GM19023 (cell line): ENCODE measurements at regions not wholly inside any gene's neighbourhood (a gene's known extent, or its start where the extent isn't known, plus 50 kb on each side); places are given as distances from the start of the nearest gene placed in this dataset.

Experiments used
- ATAC-seq: cut with Tn5 transposase; IDR thresholded peaks from one replicate; pipeline ENCODE4 v1.9.1; 2021; ENCODE audit warnings: mild to moderate bottlenecking, moderate library complexity; ENCODE audit not compliant: unreplicated experiment

DNA sequence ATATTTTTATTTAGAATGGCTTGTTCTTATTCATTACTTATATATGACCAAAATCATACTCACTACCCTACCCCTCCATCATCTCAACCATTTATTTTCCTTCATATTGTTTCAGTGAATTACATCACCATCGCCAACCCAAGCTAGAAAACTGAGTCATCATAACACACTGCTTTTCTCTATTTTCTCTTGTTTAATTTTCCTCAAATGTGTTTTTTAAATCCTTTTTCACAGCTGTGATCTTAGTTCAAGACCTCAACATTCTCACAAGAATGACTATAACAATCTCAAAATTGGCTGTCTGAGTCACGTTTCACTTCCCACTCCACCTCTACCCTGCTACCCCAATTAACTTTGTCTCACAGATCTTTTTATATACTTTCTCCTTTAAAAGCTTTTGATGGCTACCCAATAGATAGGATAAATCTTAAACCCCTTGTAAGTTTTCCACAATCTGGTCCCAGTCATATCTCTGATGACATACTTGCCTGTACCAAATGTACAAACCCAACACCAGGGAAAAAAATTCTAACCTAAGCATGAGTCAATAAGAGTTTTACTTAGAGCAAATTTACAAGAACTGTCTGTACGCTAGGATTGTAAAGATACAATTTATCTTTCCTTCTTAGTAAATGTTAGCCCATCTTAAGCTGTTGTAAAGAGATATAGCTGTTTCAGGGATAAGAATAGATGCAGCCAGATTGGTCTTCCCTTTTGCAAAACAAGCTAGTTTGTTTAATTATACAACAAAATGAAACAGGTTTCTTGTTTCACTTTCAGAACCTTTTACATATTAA is 635.1 kb upstream of the SLC39A10 start:
- peak; percentile 75 for ATAC-seq

DNA sequence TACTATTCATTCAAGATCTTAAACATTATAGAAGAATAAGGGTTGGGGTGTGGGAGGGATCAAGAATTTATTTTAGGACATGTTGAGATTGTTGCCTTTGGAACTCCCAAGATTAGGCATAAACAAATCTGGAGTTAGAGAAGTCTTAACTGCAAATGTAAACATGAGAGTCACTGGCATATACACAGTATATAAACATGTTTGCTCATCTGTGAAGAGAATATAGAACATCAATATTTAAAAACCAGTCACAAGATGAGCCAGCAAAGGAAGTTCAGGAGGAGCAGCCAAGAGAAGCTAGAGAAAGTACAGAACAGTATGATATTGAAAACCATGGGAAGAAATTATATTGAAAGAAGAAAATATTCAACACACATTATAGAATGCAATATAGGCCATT is 638.6 kb upstream of the SLC39A10 start:
- no peak for ATAC-seq

- ATAC-seq = no peak
Observed at GRCh38 chr2:195017890-195018289, 639.1 kb upstream of the SLC39A10 start.

- no peak for ATAC-seq
Observed at GRCh38 chr2:195016841-195017240, 640.2 kb upstream of the SLC39A10 start.

- no peak for ATAC-seq
Observed at GRCh38 chr2:195009202-195009601, 647.8 kb upstream of the SLC39A10 start.

GRCh38 chr2:195006856-195007255 is 650.2 kb upstream of the SLC39A10 start:
- ATAC-seq = no peak

DNA sequence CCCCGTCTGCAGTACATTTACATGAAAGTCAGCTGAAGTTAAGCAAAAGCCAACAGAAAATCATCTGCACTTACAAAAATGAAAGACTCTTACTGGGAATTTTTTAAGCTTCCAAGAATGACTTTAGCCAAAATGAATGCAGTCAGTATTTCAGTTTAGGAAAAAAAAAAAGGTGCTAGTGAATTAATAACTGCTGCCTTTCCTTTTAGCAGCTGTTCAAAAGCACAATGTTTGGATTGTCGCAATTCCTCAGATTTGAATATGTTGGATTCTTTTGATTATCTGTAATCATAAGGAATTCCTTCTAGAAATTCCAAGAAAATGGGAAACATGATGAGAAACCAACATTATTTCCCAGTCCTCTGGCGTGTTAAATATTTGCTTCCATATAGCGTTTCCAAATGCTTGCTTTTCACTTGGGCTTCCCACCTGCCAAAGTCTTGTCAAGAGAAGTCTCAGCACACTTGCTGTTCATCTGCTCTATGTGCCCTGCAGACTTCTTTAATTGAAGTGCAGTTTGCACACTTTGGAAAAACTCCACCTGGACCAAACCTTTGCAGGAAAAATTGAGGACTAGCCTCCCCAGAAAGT is 653.0 kb upstream of the SLC39A10 start:
- no peak for ATAC-seq

DNA sequence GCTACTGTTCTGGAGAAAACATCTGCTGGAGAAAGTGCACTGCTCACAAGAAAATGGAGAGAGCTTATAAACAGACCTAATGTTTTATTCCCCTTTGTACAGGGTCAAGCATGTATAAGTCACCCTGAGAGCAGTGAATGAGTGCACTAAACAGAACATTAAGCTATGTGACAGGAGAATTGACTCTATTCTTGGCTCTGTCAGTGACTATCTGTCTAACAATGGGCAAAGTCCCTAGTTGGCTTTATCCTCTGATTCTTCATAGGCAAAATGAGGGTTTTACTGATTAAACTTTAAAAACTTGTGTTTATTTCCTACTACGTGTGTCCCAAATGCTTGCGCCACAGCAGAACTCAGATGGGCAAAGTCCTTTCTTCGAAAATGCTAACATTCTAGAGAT is 655.1 kb upstream of the SLC39A10 start:
- ATAC-seq = no peak

DNA sequence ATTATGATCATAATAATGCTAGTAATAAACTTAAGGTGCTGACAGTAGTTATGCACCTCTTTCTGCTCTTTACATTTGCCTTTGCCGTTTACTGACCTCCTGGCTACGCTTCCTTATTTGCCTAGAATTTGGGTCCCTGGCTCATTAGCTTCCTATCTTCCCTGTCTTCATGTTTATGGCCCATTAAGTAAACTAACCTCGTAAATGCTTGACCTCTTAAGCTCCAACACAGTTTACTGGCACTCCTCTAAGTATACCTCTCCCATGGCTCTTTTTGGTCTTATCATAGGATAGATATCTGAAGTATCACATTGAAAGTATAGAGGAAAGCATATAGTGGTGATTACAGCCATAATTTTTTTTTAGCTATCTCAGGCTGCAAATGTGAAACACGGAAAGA is 657.3 kb upstream of the SLC39A10 start:
- no peak for ATAC-seq

GRCh38 chr2:194992648-194993047 is 664.4 kb upstream of the SLC39A10 start:
- no peak for ATAC-seq

GRCh38 chr2:194985258-194985657 is 671.8 kb upstream of the SLC39A10 start:
- ATAC-seq = no peak

DNA sequence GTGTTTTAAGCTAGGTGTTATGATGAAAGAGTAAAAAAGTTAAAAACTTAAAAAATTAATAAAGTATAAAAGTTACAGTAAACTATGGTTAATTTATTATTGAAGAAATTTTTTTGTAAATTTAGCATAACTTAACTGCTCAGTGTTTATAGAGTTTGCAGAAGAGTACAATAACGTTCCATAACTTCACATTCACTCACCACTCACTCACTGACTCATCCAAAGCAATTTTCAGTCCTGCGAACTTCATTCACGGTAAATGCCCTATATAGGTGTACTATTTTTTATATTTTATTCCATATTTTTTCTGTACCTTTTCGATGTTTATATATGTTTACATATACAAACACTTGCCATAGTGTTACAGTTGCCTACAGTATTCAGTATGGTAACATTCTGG is 694.8 kb upstream of the SLC39A10 start:
- ATAC-seq = no peak

DNA sequence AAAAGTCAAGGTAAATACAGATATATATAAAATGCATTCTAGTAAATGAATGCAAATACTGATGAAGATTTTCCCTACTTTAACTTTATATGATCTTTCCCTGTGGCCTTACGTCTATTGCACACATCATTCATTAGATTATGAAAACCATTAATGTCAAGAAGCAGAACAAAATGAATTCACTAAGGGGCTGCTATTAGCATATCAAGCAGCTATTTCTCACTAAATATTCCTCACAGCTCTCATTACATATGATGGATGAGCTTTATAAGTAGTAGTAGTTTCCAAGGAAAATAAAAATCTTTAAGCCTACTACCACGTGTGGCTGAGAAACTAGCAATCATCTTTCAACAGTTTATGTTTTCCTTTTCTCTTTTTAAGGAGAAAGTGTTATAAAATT is 702.8 kb upstream of the SLC39A10 start:
- ATAC-seq = no peak

DNA sequence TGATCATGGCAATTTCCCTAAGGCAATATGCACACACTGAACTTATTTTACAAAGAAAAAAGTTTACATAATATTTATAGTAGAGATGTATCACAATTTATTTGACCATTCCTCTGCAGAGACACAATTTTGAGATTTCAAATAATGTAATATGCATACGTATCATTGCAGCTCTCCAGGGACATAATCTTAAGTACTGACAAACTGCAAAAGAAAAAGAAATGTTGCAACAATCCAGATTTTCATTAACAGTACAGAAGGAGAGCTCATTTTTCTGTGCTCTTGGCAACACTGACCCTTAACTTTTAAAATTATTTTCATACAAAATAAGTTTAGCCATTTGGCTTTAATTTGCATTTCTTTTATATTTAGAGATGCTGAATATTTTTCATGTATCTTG is 710.2 kb upstream of the SLC39A10 start:
- no peak for ATAC-seq

DNA sequence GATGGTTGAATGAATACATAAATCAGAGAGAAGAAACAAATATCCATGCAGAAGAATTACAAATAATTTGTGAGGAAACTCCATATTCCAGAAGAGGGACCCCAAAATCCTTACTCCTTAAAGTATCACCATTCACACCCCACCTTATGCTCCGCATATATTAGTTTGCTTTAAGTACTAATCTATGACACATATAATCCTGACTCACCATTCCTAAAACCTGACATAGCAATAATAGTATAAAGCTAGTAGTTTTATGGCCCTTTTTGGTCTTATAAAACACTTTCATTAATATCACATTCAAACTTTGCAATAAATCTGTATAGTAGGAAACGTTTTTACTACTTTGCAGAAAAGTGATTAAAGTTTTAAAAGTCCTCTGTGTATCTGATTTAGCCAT is 719.0 kb upstream of the SLC39A10 start:
- no peak for ATAC-seq

DNA sequence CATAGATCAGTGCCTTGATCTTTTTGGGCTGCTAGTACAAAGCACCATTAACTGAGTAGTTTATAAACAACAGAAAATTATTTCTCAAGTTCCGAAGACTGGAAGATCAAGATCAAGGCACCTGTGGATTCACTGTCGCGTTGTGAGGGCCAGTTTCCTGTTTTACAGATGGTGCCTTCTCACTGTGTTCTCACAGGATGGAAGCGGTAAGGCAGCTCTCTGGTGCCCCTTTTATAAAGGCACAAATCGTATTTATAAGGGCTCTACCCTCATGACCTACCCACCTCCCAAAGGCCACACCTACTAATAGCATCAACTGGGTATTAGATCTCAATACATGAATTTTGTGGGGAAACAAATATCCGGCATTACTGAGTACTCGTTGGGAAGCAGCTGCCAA is 729.5 kb upstream of the SLC39A10 start:
- no peak for ATAC-seq

DNA sequence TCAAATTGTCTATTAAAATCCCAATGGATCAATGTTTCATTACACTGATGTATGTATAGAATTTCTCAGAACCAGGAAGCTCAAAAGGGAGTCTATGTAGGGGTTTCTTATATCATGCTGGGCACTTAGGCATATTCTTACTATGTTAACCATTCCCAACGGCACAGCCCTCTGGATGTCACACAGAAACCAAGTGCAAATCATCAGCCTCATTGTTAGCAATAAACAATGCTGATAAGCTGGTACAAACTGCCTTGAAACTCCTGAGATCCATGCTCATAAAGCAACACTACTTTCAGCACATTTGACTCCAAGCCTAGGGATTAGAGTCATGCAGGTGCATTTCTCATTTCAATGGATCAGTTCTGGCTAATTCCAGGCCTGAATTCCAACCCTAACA is 730.2 kb upstream of the SLC39A10 start:
- no peak for ATAC-seq

DNA sequence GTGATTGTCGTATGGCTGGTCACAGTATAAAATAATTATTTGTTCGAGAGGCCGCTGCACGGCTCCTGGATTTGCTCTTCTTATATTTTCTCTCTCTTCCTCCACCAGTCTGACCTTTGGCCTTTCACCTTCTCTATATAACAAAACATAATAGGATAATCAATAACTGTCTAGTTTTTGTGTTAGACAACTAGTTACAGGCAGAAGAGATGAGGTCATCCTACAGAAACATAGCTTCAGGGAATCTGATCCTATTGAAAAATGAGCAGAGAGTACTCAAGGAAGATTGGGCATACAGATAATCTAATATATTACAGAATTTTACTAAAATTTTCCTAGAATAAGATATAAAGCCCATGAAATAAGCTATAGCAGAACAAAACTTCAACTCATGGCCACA is 731.3 kb upstream of the SLC39A10 start:
- ATAC-seq = no peak

DNA sequence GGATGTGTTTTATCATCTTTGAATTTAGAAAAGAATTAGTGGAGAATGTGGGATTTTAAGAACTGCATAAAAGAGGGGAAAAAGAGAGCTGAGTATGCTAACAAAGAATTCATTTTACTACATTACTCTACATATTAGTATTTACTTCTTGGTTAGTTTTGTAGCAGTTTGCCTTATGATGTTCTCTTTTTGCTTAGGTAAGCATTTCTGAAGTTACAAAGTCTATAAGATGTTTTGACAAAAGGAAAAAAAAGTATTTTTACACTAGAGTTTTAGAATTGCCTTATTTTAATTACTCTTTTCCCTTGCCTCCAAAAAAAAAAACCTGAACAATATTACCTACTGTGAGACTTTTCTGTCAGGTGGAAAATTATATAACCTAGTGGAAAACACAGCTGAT is 739.5 kb upstream of the SLC39A10 start:
- no peak for ATAC-seq

GRCh38 chr2:194915485-194915884 is 741.5 kb upstream of the SLC39A10 start:
- no peak for ATAC-seq

GRCh38 chr2:194907569-194907968 is 749.5 kb upstream of the SLC39A10 start:
- no peak for ATAC-seq

GRCh38 chr2:194896871-194897270 is 760.2 kb upstream of the SLC39A10 start:
- ATAC-seq = no peak

DNA sequence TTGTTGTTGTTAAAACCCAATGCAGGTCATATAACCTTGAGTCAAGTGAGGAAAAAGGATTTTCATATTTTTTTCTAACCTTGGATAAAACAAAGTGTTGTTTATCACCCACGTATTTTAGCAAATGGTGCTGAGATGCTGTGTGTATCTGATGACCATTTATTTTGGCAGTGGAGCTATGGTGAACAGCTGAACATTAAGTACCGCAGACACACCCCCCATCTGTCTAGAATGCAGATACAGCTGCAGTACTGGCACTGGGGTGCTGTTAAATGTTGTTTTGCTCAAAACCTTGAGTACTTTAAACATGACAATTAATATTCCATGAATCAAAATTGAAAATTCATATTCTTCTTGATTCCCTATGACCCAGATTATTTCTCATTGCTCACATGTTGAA is 773.3 kb upstream of the SLC39A10 start:
- no peak for ATAC-seq
